ENCODE measurements at regions not wholly inside any gene's neighbourhood (a gene's known extent, or its start where the extent isn't known, plus 50 kb on each side); places are given as distances from the start of the nearest gene placed in this dataset.

DNA sequence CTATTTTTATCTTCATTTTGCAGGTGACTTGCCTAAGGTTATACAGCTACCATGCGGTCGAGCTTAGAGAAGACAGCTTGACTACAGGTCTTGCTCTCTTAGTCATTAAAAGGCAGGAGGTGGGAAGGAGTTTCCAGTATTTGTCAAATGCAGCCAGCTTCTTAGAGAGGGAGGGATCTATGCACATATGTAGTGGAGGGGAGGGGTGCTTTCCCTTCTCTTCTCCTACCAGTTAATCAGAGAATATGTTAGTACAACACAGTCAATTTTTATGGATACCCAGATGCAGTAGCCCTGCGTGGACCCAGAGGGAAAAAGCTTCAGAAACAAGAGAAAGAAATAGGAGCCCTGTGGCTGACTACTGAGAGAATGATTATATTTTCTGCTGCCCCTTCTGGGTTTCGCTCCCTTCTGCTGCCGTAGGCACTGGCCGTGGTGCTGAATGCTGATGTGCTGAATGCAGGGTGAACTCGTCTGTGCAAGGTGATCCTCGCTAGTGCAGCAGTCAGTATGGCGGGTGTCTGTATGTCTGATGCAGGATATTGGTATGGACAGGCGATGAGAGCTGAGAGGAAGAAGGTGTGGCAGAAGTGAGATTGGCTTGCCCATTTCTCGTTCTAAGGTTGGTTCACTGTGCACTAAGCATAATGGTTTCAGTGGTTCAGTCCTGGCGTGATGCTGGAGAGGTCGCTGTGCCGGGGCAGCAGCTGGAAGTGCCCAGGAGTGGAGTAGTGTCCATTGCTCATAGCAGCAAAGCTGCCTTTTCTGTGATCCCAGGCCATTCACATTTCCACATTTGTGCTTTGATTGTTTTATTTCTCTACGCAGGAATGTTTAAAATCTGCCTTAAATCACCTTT is 189.2 kb upstream of the PODXL start:
- H3K4me1 Mint-ChIP-seq (ENCODE audit: low read depth) = no peaks in the 10 kb centered on the region
- H3K36me3 Mint-ChIP-seq (ENCODE audit: low read depth) = no peaks in the 10 kb centered on the region
- H3K4me3 Mint-ChIP-seq = no peak overlapping the region
- H3K27ac Mint-ChIP-seq = no peak overlapping the region
- peaks cover 3% of the 10 kb centered on the region for H3K27me3 Mint-ChIP-seq (ENCODE audit: low read depth)
- H3K9me3 Mint-ChIP-seq = no peaks in the 10 kb centered on the region

DNA sequence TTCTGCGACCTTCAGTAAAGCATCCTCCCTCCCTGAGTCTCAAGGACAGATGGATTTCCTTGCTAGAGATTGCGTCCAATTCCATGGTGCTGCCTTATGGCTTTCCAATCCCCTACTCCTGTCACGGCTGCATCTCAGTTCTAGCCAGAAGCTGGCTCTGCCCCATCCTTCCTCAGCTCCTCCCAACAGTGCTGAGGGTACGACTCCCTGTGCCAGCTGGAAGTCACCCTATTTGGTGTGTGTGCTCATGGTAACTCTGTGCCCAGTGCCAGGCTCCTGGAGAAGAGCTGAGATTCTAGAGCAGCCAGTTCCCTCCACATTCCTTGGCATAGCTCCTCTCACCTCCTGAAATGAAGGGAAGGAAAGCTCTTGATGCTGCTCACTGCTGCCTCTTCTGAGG is 185.0 kb upstream of the PODXL start:
- Mint-ChIP-seq H3K36me3 (ENCODE audit: low read depth) (no peaks in the 10 kb centered on the region), H3K27ac (no peak overlapping the region), H3K9me3 (no peaks in the 10 kb centered on the region), H3K27me3 (ENCODE audit: low read depth) (no peaks in the 10 kb centered on the region), H3K4me3 (no peak overlapping the region), H3K4me1 (ENCODE audit: low read depth) (no peaks in the 10 kb centered on the region)

DNA sequence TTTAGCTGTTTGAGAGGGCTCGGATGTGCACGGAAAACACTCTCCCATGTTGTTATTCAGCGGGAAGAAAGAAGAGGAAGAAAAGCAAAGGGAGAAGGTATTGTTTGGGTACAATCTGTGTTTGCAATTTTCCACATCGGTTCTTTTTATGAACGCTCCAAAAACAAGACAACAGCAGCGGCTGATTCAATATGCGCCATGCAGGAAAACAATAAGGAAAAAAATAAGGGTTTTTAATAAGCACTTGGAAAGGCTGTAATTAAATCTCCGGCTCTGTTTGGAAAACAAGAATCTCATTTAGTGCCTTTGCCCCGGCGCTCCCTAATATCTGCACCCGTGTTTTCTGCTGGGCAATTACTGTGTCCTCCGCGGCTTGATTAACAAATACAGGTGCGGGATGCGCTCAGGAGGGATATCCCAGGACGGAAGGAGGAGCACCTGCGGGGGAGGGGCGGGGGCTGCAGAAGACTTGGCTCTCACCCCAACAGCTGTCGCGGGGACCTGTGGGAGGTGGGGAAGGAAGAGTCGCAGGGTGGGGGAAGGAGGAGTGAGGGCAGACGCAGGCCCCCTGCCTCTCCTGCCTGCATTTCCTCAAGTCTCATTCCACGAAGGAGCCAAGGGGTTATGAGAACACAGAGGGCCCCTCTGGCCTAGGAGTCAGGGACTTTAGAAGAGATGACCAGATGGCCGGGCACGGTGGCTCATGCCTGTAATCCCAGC is 181.5 kb upstream of the PODXL start:
- H3K4me3 Mint-ChIP-seq = no peak overlapping the region
- H3K36me3 Mint-ChIP-seq (ENCODE audit: low read depth) = no peaks in the 10 kb centered on the region
- no peaks in the 10 kb centered on the region for H3K9me3 Mint-ChIP-seq
- no peaks in the 10 kb centered on the region for H3K4me1 Mint-ChIP-seq (ENCODE audit: low read depth)
- H3K27me3 Mint-ChIP-seq (ENCODE audit: low read depth) = no peaks in the 10 kb centered on the region
- H3K27ac Mint-ChIP-seq = no peak overlapping the region

DNA sequence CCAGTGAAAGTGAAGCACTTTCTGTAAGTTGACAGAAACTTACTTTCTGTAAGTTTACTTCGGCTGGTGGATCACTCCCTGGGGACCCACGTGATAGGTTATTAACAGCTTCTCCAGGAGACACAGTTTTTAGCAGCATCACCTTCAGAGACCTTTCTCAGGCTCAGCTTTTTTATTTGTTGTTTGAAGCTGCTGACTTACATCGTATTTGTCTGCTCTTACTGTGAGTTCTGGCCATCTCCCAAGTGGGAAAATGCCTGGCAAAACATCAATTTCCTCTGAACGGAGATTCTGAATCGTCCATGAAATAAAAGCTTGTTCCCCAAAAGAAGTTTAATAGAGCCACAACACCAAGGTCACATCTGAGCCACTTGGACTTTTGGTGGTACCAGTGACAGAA is 178.7 kb upstream of the PODXL start:
- no peaks in the 10 kb centered on the region for H3K4me1 Mint-ChIP-seq (ENCODE audit: low read depth)
- no peak overlapping the region for H3K4me3 Mint-ChIP-seq
- no peaks in the 10 kb centered on the region for H3K9me3 Mint-ChIP-seq
- no peaks in the 10 kb centered on the region for H3K27me3 Mint-ChIP-seq (ENCODE audit: low read depth)
- H3K36me3 Mint-ChIP-seq (ENCODE audit: low read depth) = no peaks in the 10 kb centered on the region
- H3K27ac Mint-ChIP-seq = no peak overlapping the region

DNA sequence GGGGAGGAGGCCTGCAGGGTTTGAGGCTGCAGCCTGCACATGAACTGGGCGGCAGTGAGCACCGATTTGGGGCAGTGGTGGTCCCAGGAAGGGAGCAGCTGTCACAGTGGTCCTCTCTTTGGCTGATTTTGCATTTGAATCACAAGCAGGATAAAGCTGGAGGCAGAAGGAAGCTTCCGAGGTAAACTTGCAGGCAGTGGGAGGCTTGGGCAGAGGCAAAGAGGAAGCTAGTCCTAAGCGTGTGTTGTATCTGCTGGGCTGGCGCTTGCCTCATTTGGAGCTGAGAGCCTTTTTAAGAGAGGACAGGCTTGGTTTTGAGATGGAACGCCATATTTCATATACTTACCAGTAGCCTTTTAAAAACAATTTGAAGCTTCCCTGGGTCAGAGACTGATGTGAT is 177.2 kb upstream of the PODXL start:
- H3K4me1 Mint-ChIP-seq (ENCODE audit: low read depth) = no peaks in the 10 kb centered on the region
- H3K27me3 Mint-ChIP-seq (ENCODE audit: low read depth) = no peaks in the 10 kb centered on the region
- no peak overlapping the region for H3K4me3 Mint-ChIP-seq
- H3K36me3 Mint-ChIP-seq (ENCODE audit: low read depth) = no peaks in the 10 kb centered on the region
- no peaks in the 10 kb centered on the region for H3K9me3 Mint-ChIP-seq
- H3K27ac Mint-ChIP-seq = no peak overlapping the region

DNA sequence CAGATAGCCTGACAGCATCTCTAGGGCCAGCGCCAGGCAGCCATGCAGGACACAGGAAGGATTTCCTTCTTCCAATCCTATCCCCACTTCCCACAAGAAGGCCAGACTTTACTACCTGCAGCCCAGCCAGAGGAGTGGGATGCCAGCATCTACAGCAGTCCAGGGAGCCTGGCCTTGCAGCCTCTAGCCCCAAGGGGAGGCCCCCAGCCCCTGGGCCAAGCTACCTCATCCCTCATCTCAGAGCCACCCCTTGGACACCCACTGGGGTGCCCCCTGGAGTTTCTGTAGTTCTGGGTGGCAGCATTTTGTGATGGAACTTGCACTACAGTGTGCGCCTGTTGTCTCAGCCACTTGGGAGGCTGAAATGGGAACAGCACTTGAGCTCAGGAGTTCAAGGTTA is 170.8 kb upstream of the PODXL start:
- Mint-ChIP-seq H3K27me3 (ENCODE audit: low read depth) (no peaks in the 10 kb centered on the region), H3K9me3 (peaks cover 3% of the 10 kb centered on the region), H3K4me1 (ENCODE audit: low read depth) (no peaks in the 10 kb centered on the region), H3K4me3 (no peak overlapping the region), H3K36me3 (ENCODE audit: low read depth) (no peaks in the 10 kb centered on the region), H3K27ac (no peak overlapping the region)

DNA sequence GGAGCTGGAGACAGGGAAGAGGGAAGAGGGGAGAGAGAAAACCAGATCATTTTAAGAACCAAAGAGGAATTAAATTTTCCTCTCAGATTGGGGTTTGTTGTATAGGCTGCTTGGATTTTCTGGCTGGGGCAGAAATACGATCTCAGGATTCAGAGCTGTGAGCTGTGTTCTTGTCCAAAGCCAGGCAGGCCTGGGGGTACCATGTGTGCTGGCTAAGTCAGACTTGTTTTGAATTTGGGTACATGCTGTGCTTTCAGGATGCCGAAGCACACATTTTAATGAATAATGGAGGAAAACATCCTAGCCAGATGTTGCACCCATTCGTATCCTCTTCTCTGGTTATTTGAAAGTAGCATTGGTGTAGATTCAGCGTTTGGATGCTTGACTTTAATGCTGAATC is 170.3 kb upstream of the PODXL start:
- Mint-ChIP-seq H3K27me3 (ENCODE audit: low read depth) (no peaks in the 10 kb centered on the region), H3K36me3 (ENCODE audit: low read depth) (no peaks in the 10 kb centered on the region), H3K4me3 (no peak overlapping the region), H3K4me1 (ENCODE audit: low read depth) (no peaks in the 10 kb centered on the region), H3K27ac (no peak overlapping the region), H3K9me3 (peaks cover 3% of the 10 kb centered on the region)

DNA sequence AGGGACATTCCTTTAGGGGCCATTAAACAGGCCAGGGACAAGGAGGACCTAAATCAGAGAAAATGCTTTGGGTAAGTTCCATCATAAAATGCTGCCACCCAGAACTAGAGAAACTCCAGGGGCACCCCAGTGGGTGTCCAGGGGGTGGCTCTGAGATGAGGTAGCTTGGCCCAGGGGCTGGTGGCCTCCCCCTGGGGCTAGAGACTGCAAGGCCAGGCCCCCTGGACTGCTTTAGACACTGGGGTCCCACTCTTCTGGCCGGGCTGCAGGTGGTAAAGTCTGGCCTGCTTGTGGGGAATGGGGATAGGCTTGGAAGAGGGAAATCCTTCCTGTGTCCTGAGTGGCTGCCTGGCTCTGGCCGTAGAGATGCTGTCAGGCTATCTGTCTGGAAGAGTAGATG is 169.6 kb upstream of the PODXL start:
- H3K4me3 Mint-ChIP-seq = no peak overlapping the region
- H3K9me3 Mint-ChIP-seq = peaks cover 3% of the 10 kb centered on the region
- no peaks in the 10 kb centered on the region for H3K36me3 Mint-ChIP-seq (ENCODE audit: low read depth)
- H3K4me1 Mint-ChIP-seq (ENCODE audit: low read depth) = no peaks in the 10 kb centered on the region
- no peak overlapping the region for H3K27ac Mint-ChIP-seq
- no peaks in the 10 kb centered on the region for H3K27me3 Mint-ChIP-seq (ENCODE audit: low read depth)

DNA sequence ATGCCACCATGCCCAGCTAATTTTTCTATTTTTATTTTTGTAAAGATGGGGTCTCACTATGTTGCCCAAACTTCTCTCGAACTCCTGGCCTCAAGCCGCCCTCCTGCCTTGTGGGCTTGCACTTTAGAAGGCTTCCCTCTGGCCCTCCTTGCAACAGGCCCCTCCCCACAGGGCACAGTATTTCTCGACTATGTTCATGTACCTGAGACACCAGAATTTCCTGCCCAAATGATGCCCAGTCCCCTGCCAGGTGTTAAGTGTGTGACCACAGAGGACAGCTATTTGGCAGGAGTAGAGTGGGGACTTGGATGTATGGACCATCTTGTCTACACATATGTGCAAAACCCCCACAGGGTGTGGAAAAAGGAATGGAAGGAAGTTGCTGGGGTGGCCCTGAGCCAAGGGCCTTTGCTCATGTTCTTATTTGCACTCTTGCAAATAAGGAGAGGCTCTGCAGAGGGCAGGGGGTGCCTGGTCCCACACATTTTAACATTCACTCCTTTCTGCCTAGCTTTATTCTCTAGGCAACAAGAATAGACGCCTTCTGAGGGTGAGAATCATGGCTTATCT is 168.4 kb upstream of the PODXL start:
- no peaks in the 10 kb centered on the region for H3K27me3 Mint-ChIP-seq (ENCODE audit: low read depth)
- no peaks in the 10 kb centered on the region for H3K4me1 Mint-ChIP-seq (ENCODE audit: low read depth)
- H3K36me3 Mint-ChIP-seq (ENCODE audit: low read depth) = no peaks in the 10 kb centered on the region
- peaks cover 3% of the 10 kb centered on the region for H3K9me3 Mint-ChIP-seq
- no peak overlapping the region for H3K27ac Mint-ChIP-seq
- no peak overlapping the region for H3K4me3 Mint-ChIP-seq

DNA sequence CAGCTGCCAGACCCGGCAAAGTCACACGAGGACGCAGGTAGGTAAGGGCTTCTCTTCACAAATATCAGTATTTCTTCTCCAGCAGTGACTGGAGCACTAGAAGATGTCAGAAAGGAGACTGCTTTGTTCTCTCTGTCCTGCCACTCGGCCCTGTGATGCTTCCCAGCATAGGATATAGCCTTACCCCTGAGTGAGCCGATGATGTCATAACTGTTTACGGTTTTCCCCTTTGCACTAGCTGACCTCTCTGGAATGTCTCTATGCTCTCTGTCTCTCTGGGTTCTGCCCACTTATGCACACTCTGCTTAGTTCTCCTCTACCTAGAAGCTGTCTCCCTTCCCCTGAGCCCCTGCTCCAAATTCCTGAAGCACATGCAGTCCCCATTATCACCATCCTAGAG is 167.5 kb upstream of the PODXL start:
- H3K36me3 Mint-ChIP-seq (ENCODE audit: low read depth) = no peaks in the 10 kb centered on the region
- H3K4me1 Mint-ChIP-seq (ENCODE audit: low read depth) = no peaks in the 10 kb centered on the region
- no peak overlapping the region for H3K27ac Mint-ChIP-seq
- H3K27me3 Mint-ChIP-seq (ENCODE audit: low read depth) = no peaks in the 10 kb centered on the region
- H3K4me3 Mint-ChIP-seq = no peak overlapping the region
- peaks cover 3% of the 10 kb centered on the region for H3K9me3 Mint-ChIP-seq

DNA sequence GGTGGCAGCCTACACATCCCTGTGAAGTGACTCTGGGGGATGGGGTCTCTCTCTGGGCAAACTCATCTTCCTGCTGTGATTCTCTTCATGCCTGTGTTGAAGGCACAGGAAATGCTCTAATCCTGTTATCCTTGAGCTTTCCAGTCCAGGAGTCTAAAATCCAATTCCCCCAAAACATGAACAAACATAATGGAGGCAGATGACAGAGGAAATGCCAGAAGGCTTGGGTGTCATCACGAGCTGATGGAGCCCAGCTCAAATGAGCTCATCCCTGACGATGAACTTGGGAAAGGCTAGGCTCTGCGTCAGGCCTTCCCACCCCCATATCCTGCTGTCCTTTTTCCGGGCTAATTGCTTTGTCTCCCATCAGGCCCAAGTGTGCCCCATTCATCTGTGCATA is 165.9 kb upstream of the PODXL start:
- Mint-ChIP-seq H3K9me3 (no peaks in the 10 kb centered on the region), H3K27ac (no peak overlapping the region), H3K27me3 (ENCODE audit: low read depth) (no peaks in the 10 kb centered on the region), H3K4me3 (no peak overlapping the region), H3K4me1 (ENCODE audit: low read depth) (no peaks in the 10 kb centered on the region), H3K36me3 (ENCODE audit: low read depth) (no peaks in the 10 kb centered on the region)

DNA sequence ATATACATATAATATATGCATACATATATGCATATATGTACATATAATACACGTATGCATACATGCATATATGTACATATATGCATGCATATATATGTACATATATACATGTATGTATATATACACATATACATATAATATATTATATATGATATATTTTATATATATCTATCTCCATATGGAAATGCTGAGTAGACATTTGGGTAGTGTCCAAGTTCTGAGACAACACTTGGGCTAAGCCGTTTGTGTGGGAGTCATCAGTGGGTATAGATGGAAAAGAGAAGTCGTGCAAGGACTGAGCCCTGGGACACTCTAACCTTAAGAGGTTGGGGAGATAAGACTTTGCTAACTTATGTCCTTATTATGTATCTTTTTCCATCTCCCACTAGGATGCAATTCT is 165.2 kb upstream of the PODXL start:
- H3K4me3 Mint-ChIP-seq = no peak overlapping the region
- H3K36me3 Mint-ChIP-seq (ENCODE audit: low read depth) = no peaks in the 10 kb centered on the region
- H3K27me3 Mint-ChIP-seq (ENCODE audit: low read depth) = no peaks in the 10 kb centered on the region
- H3K4me1 Mint-ChIP-seq (ENCODE audit: low read depth) = no peaks in the 10 kb centered on the region
- H3K9me3 Mint-ChIP-seq = no peaks in the 10 kb centered on the region
- H3K27ac Mint-ChIP-seq = no peak overlapping the region

DNA sequence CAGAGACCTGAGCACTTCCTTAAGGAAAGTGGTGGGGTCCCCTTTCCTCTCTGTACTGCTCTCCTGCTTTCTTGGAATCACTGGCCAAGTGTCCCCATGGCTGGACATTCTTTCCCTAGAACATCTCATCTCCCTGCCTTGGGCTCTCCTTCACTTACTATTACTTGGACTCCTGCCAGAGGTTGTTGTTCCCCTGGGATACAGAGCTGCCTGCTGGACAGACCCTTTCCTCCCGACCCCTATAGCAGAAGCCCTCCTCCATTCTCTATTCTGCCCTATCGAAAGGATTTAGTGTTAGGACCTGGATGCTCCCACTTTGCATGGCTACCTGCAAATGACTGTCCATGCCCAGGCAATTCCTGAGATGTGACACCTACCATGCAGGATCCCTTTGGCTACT is 164.3 kb upstream of the PODXL start:
- Mint-ChIP-seq H3K9me3 (no peaks in the 10 kb centered on the region), H3K4me1 (ENCODE audit: low read depth) (no peaks in the 10 kb centered on the region), H3K36me3 (ENCODE audit: low read depth) (no peaks in the 10 kb centered on the region), H3K27ac (no peak overlapping the region), H3K27me3 (ENCODE audit: low read depth) (no peaks in the 10 kb centered on the region), H3K4me3 (no peak overlapping the region)

DNA sequence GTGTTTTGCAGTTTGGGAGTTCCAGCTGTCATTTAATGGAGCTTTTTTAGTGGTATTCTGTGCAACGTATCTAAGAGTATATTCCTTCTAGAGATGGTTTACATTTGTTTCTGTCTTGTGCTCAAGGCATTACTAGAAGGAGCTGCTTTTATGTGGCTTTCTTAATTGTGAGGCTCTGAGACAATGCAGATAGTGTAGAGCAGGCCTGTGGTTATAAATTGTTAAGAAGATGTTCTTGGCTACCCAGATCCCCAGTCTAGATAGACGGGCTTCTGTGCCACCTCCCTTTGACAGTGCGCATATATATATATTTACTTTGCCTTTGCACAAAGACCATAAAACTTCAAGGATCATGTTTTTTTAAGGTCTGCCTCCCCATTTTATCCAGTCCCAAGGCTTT is 160.8 kb upstream of the PODXL start:
- Mint-ChIP-seq H3K27me3 (ENCODE audit: low read depth) (no peaks in the 10 kb centered on the region), H3K4me1 (ENCODE audit: low read depth) (no peaks in the 10 kb centered on the region), H3K9me3 (no peaks in the 10 kb centered on the region), H3K4me3 (no peak overlapping the region), H3K36me3 (ENCODE audit: low read depth) (no peaks in the 10 kb centered on the region), H3K27ac (no peak overlapping the region)

DNA sequence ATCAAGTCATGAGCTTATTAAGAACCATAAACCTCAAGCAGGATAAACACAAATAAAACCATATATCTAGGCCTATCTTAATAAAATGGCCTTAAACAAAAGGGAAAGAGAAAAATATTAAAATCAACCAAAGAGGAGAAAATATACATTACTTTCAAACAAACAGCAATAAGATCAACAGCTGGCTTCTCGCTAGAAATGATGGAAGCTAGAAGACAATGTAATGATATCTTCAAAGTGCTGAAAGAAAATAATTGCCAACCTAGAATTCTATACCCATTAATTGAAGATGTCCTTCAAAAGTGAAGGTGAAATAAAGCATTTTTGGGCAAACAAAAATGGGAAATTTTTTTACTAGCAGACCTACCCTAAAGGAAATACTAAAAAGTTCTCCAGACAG is 142.9 kb upstream of the PODXL start:
- peaks cover 14% of the 10 kb centered on the region for H3K27me3 Mint-ChIP-seq (ENCODE audit: low read depth)

More for the DNA sequence above, 142.9 kb upstream of the PODXL start:
- H3K27ac Mint-ChIP-seq = no peak overlapping the region
- H3K36me3 Mint-ChIP-seq (ENCODE audit: low read depth) = no peaks in the 10 kb centered on the region
- H3K4me1 Mint-ChIP-seq (ENCODE audit: low read depth) = no peaks in the 10 kb centered on the region
- no peak overlapping the region for H3K4me3 Mint-ChIP-seq
- no peaks in the 10 kb centered on the region for H3K9me3 Mint-ChIP-seq
